ENCODE measurements at regions not wholly inside any gene's neighbourhood (a gene's known extent, or its start where the extent isn't known, plus 50 kb on each side); places are given as distances from the start of the nearest gene placed in this dataset.
"Not testable (repeated sequence)": the region's sequence is repeated elsewhere in the genome, so short reads cannot be mapped to it uniquely, and the experiment has no call there.

DNA sequence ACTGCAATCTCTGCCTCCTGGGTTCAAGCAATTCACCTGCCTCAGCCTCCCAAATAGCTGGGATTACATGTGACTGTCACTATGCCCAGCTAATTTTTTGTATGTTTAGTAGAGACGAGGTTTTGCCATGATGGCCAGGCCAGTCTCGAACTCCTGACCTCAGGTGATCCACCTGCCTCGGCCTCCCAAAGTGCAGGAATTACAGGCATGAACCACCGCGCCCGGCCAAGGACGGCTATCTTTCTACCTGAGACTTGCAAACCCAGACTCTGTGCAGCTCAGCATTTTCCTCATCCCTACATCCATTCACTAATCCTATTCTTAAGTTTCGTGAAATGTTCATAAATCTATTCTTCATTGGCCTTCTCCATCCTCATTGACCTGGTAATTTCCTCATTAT is 330.0 kb downstream of the ANTXR2 start:
- DNase-seq, result no peak

DNA sequence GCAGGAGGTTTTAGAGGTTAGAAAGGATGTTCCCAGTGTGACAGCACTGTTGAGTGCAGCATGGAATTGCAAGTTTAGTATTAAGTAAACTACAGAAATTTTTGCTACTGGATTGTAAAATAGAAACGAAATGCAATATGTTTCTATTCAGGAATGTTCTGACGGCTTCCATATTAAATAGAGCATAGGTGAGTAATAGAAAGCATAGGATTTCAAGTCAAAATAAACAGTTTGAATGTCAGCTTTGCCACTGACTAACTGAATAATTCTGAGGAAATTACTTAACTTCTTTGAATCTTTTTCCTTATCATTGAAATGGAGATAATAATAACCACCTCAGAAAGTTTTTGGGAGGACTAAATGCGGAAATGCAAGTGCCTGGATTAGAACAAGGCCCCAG is 331.9 kb upstream of the GK2 start:
- DNase-seq, result no peak

DNA sequence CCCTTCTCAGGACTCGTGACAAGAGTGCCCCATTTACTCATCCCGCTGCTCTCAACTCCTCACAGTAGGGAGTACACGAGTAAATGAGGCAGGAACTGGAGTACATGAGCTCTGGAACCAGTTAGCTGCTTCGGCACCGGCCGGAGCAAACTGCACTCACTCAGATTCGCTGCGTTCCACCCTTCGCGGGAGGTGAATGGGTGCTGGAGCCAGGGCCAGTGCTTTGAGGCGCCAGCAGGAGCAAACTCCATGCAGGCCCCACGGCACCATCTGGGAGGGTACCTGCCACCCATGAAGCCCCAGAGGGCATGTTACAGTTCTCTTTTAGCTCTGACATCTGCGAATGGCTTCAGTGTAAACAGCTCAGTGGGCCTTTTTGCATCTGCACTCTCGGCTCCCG is 315.5 kb upstream of the GK2 start:
- peak in 1 of 2 experiments; percentile 63 for DNase-seq

DNA sequence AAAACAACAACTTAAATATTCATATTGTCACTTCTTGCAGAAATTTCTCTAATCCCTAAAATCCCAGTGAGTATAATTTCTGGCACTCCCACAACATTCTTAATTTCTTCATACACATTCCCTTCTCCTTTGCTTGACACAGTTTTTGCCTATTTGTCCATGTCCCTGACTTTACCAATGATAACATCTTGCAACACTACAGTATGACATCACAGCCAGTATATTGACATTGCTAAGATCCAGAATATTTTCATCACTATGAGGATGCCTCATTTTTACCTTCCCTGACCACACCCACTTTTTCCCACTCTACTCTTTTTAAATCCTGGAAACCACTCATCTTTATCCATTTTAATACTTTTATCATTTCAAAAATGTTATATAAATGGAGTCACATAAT is 292.3 kb upstream of the GK2 start:
- no peak for DNase-seq

DNA sequence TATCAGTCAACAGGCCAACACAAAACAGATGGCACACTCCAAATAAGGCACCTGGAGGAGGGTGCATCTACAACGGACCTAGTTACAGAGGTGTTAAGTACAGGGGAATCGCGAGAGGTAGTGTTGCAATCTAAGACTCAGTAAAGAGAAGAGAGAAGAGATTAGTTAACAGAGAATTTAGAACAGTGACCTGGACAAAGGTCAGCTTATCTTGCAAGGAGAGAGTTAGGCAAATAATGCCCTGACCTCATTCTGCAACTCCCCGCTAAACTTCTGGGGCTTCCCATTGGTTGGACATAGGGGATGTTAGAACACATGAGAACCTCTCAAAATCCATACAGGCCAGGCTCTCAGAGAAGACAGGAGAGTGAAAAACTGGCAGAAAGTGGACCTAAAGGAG is 289.4 kb upstream of the GK2 start:
- DNase-seq, result no peak

DNA sequence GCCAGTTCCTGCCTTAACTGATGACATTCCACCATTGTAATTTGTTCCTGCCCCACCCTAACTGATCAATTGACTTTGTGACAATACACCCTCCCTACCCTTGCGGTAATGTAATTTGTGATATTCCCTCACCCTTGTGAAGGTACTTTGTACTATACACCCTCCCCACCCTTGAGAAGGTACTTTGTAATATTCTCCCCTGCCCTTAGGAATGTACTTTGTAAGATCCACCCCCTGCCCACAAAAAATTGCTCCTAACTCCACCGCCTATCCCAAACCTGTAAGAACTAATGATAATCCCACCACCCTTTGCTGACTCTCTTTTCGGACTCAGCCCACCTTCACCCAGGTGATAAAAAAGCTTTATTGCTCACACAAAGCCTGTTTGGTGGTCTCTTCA is 288.5 kb upstream of the GK2 start:
- DNase-seq, result not testable (repeated sequence)

DNA sequence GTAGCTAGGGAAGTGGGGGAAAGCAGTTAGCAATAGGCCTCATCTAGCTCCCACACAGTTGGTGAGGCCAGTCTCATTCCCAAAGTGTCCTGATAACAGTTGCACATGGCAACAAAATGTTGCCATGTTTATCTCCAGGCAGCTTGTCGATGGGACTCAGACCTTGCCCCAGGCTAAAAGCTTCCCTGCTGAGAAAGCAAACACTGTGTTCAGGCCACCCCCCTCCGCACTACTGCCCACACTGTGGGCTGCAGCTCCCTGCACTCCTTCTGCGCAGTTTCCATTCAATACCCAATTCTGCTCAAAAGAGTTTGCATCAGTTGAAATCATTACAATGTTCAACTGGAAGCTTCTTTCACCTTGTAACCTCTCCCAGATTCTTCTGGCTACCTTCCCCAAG is 287.8 kb upstream of the GK2 start:
- no peak for DNase-seq

DNA sequence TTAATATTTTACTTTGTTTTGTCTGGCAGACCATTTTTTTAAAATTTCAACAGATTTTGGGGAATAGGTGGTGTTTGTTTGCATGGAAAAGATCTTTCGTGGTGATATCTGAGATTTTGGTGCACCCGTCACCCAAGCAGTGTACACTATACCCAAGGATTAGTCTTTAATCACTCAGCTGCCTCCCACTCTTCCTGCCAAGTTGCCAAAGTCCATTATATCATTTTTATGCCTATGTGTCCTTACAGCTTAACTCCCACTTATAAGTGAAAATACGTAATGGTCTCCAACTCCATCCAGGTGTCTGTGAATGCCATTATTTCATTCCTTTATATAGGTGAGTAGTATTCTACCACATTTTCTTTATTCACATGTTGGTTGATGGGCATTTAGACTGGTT is 281.7 kb upstream of the GK2 start:
- DNase-seq, result no peak

DNA sequence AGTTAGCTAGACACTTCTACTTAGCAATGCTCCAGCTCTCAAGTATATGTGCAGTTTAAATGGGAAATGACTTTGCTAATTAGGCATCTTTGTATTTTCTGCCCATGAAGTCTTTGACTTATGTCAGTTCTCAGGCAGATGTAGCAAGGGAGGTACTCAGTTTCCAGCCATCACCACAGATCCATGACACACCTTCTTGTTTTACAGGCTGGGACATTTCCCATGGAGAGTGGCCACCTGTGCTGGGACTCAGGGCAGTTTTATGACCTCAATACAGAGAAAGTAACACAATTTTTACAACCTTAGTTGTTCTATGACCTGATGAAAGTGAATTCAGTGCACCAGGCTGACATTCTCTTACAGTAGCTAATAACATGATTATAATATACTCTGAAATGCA is 280.7 kb upstream of the GK2 start:
- no peak for DNase-seq

DNA sequence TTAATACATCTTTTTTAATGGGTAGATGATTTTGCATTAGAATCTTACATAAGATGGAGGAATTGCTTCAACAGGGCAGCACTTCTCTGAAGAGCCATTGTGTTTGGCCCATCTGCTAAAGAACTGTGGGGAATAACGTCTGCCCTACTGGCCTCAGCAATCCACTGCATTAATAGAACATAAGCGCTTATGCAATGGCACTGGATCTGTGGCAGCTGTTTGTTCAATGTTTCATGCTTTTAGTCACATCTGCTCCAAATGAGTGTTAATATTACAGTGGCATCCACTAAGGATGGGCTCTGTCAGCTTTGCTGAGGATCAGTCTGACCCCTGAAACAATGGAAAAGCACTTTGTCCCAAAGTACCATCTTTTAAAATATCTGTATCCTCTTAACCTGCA is 279.0 kb upstream of the GK2 start:
- no peak for DNase-seq

DNA sequence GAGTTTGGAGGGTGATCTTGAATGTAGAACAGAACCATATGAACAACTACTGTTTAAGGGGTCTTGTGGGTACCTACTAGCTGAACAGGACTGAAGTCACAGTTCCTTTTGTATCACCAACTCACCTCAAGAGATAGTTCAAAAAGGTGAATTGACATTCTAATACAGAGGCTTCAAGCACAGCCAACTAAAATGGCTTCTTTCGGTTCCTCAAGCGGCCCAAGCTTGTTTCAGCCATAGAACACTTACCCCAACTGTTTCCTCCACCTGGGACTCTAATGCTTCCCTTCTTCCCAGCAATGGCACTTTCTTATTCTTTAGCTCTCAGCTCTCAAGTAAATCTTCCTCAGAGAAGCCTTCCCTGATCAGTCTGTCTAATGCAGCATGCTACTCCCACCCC is 277.5 kb upstream of the GK2 start:
- no peak for DNase-seq

DNA sequence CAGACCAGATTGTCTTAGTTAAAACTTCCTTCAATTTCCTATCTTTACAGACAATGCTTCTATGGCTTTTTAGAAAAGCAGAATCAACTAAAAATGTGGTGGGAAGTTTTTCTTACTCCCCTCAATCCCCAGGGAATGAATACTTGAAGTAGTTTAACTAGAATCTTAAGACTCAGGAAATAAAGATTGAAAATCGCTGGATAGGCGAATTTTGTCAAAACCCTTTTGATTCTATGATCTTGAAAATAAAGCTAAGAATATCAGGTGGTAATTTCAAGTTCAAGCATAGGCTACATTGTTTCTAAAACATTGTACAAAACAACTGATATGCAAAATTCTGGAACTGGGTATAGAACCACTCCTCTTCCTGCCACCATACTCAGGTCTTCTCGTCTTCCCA is 276.5 kb upstream of the GK2 start:
- no peak for DNase-seq

DNA sequence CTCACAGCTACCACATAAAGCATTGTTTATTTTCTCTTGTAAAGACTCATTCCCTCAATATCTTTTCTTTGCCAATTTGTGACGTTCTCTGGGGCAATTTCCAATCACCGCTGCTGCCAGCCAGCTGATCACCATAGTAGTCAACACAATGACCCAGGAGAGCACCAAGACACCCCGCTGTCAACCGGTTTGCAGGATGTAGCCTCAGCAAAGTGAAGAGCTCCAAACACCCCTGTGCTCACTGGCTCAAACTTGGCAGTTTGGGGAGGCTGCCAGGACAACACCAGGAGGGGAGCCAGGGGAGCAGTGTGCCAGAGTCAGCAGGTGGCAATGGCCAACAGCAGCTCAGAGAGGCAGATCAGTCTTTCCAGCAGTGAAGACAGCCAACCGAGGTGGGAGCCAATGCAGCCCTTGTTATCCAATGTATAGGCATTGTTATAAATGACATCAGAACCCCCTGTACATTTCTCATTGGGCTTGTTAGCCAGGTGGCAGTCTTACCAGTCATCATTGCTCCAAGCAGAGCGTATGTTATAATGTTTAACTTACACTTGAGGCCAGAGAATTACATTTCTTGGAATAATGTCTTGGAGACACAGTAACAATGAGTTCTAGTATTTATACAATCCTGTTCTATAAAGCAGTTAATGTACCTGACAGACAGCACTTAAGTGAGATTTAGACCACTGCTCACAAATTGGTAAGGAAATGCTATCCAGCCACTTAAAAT is 274.9 kb upstream of the GK2 start:
- peak; percentile 87 to 96 for DNase-seq

DNA sequence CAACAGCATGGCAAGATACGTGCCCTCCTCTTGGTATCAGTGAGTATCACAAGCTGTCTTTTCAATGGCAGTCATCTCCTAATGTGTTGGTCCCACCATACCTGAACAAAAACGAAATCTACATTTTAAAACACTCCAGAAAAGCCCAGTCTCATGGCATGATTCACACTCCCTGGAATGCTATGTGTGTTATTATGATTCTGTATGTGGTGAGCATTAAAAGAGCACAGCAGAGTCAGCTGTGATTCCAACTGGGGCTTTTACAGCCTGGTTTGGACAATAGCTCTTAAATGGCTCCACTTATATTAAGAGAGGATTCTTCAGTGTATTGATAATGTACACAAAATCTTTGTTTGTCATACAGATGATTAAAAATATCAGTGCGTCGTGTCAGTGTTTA is 274.1 kb upstream of the GK2 start:
- no peak for DNase-seq

DNA sequence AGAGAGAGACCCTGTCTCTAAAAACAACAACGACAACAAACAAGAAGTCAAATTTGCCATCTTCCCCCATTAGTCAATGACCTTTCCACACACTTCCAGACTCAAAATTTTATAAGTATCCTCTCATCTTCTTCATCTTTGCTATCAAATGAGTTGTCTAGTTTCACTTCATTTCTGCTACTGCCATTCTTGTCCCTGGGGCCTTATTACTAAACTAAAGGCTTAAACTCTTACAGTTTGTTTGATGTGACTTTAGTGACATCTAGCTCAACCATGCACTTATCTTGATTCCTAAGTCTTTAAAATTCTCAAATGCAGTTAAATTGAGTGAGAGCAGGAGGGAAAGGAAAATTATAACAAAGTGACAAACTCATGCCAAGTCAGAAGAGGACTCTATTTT is 271.8 kb upstream of the GK2 start:
- no peak for DNase-seq

DNA sequence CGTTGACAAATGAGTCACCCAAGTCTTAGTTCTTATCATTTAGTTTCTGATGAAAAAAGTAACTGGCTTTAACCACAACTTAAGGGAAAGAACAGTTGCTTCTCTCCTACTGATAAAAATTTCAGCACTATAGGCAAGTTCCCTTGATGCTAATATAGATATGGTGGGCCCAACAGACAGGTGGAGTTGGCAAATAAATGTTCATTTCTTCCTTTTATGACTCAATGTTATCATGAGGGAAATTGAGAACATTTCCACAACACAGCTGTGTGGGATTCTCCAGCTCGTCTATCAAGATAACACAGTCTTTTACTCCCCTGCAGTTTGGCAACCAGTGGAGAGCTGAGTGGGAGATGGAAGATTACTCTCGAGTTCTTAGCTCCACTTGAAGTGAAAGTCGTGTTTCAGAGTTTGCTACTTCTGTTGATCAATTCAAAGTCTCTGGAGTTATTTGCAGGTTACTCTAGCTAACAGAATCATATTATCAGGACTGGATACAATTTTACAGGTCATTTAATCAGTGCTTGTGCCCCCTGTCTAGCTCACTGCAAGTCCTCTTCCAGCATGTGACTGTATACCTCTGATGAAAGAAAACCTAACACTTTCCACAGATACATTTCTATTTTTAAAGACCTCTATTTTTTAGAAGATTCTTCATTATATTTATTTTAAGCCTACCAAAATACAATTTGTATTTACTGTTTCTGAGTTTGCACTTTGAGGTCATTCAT is 270.6 kb upstream of the GK2 start:
- no peak for DNase-seq

DNA sequence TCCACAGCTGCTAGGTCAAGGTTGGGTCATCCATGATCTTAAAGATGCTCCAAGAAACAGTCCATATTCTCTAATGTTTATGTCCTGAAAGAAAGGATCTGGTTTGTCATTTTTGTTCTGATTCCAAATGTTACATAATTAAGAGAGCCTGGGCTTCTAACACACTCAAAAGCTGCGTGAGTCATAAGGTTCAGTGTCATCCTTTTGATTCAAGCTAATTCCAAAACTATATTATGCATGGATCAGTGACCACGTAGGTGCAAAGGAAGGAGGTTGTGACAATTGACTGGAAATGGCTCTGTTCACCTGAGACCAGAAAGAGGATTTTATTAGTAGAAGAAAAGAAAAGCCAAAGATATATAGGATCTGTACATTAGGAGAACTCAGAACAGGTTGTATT is 268.7 kb upstream of the GK2 start:
- DNase-seq, result peak in 1 of 2 experiments; percentile 0

DNA sequence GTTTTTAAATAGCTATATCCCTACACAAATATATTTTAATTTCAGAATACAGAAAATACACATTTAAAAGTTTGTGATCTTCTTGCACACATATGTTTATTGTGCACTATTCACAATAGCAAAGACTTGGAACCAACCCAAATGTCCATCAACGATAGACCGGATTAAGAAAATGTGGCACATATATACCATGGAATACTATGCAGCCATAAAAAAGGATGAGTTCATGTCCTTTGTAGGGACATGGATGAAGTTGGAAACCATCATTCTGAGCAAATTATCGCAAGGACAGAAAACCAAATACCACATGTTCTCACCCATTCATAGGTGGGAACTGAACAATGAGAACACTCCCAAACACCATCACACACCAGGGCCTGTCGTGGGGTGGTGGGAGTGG is 266.9 kb upstream of the GK2 start:
- not testable (repeated sequence) for DNase-seq

DNA sequence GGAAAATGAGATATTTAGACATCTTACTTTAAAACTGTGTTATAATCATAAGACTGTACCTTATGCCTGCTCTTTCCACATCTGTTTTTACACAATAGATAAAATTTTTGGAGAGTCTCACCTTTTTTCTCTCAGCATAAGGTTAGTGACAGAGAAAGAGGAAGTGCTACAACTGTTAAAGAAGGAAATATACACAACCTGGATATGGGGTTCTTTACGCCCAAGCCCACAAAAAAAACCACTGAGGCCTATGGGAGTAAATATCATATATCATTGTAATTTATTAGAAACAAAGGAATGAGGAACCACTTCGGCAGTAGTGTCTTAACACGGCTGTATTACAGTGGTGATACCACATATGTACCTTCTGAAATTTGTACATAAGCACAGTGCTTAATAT is 265.9 kb upstream of the GK2 start:
- DNase-seq, result no peak

DNA sequence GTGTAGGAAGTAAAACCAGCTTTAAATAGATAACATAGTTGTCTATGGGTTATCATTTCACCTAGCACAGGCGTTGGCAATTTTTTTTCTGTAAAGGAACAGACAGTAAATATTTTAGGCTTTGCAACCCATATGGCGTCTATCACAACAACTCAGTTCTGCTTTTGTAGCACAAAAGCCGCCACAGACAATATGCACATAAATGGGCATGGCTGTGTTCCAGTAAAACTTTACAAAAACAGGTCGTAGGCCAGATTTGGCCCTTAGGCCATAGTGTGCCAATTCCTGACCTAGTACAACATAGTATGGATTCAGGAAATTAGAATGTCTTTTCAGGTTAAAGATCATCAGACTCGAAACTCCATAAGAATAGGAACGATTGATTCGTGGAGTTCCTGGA is 265.3 kb upstream of the GK2 start:
- DNase-seq, result no peak

DNA sequence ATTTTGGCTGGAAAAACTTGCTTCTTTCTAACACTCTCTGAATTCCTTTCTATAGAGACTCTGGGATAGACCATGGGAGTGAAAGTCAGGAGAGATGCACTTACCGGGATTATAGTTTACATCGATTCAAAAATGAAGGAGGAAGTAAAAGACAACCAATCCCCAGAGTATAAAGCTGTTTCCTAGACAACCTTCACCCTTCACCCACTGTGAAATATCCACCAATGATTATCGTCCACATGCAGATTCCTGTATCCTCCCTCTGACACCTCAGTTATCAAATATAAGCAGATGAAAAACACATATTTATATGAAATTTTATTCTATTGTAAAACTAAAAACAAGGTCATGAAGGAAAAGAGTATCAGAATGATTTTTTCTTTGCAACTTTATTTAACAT is 258.8 kb upstream of the GK2 start:
- DNase-seq, result no peak

DNA sequence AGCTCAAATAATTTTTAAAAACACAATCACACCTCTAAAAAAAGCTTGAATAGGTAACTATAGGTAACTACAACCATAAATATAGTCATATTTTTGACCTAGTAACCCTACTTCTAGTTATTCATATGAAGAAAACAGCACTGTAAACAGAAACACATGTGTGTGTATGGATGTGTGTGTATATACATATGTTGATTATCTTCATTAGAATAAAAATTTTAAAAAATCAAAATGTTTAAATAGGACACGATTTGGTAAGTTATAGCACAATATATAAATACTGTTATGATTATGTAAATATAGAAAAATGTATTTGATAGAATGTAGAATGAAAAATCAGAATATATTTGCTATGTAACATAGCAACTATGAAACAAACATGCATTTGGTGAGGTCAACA is 258.1 kb upstream of the GK2 start:
- no peak for DNase-seq

DNA sequence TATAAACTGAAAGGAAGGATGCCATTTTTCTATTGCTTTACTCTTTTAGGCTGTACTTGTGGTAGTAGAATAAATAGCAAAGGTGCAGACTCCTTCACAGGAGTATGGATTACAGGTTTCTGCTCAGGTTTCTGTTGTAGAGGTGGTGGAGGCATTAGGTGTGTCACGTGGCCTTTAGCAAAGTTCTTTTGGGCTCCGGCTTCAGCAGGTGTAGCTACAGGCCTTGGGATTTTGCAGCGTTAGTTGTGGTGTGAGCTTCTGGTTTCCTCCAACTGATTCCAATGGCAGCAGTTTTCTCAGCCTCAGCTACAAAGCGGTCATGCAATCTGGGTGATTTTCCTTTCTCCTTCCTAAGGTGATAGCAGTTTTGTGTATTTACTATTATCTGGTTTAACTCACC is 255.8 kb upstream of the GK2 start:
- no peak for DNase-seq

DNA sequence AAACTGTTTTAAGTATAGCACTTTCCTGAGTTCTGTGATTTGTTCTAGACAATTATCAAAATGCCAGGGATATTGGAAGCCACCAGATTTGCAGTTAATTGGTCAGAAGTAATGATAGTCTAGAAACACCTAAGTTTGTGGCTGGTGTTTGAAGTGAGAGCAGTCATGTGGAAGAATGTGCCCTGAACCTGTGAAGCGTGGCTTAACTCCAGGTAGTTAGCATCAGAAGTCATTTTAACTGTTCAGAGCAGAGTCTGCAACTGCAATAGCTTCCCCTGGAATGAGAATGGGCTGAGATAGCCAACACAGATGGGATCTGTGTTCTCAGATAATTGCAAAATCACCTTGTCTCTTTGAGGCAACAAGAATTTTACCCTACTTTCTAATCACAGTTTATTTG is 255.1 kb upstream of the GK2 start:
- no peak for DNase-seq

DNA sequence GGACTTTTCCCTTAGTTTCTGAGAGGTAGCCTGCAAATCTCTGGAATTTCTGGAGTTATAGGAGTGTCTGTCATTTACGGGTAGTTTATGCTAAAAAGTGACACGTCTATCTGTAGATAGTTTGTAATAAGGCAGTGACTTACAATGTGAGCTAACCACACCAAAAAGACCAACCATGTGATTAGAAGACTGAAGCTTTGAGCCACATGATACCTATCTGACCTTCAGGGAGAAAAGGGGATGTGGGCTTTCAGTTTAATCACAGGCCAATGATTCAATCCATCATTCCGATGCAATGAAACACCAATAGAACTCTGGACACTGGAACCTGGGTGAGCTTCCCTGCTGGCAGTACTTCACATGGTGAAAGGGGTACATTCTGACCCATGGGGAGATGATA is 254.6 kb upstream of the GK2 start:
- no peak for DNase-seq

Measured in NCI-H446 (cell line).